ENCODE measurements at regions not wholly inside any gene's neighbourhood (a gene's known extent, or its start where the extent isn't known, plus 50 kb on each side); places are given as distances from the start of the nearest gene placed in this dataset.
"Not testable (repeated sequence)": the region's sequence is repeated elsewhere in the genome, so short reads cannot be mapped to it uniquely, and the experiment has no call there.

- DNase-seq = no peak
- no peak for TF ChIP-seq POLR2A (IDR thresholded peaks at IDR 0.05; ENCODE audit: low read length)
Observed at GRCh38 chr5:145464171-145464570, 371.0 kb downstream of the PRELID2 start.

- no peak for DNase-seq
- no peak for TF ChIP-seq POLR2A (IDR thresholded peaks at IDR 0.05; ENCODE audit: low read length)
- no peak for TF ChIP-seq GATA1 (IDR thresholded peaks at IDR 0.05; ENCODE audit: low read depth, low read length)
Observed at GRCh38 chr5:145463634-145464033, 371.5 kb downstream of the PRELID2 start.

- no peak for DNase-seq
- TF ChIP-seq GATA1 (IDR thresholded peaks at IDR 0.05; ENCODE audit: low read depth, low read length) (no peak), POLR2A (IDR thresholded peaks at IDR 0.05; ENCODE audit: low read length) (no peak)
Observed at GRCh38 chr5:145462525-145462924, 372.6 kb downstream of the PRELID2 start.

- TF ChIP-seq GATA1 (IDR thresholded peaks at IDR 0.05; ENCODE audit: low read depth, low read length) = no peak
- TF ChIP-seq POLR2A (IDR thresholded peaks at IDR 0.05; ENCODE audit: low read length) = no peak
Observed at GRCh38 chr5:145450286-145450885, 384.8 kb downstream of the PRELID2 start.

GRCh38 chr5:145449794-145450193 is 385.3 kb downstream of the PRELID2 start:
- no peak for DNase-seq
- no peak for TF ChIP-seq POLR2A (IDR thresholded peaks at IDR 0.05; ENCODE audit: low read length)
- TF ChIP-seq GATA1 (IDR thresholded peaks at IDR 0.05; ENCODE audit: low read depth, low read length) = no peak

More at GRCh38 chr5:145450286-145450885, 384.8 kb downstream of the PRELID2 start:
- DNase-seq = no peak

- not testable (repeated sequence) for DNase-seq
Observed at GRCh38 chr5:145446875-145447274, 388.3 kb downstream of the PRELID2 start.

- TF ChIP-seq GATA1 (IDR thresholded peaks at IDR 0.05; ENCODE audit: low read depth, low read length) (no peak), POLR2A (IDR thresholded peaks at IDR 0.05; ENCODE audit: low read length) (no peak)
- DNase-seq = no peak
Observed at GRCh38 chr5:145446412-145446811, 388.7 kb downstream of the PRELID2 start.

GRCh38 chr5:145445027-145445426 is 390.1 kb downstream of the PRELID2 start:
- TF ChIP-seq GATA1 (IDR thresholded peaks at IDR 0.05; ENCODE audit: low read depth, low read length) (no peak), POLR2A (IDR thresholded peaks at IDR 0.05; ENCODE audit: low read length) (no peak)
- no peak for DNase-seq

- no peak for TF ChIP-seq POLR2A (IDR thresholded peaks at IDR 0.05; ENCODE audit: low read length)
- no peak for TF ChIP-seq GATA1 (IDR thresholded peaks at IDR 0.05; ENCODE audit: low read depth, low read length)
- no peak for DNase-seq
Observed at GRCh38 chr5:145443964-145444363, 391.2 kb downstream of the PRELID2 start.

GRCh38 chr5:145443366-145443765 is 391.8 kb downstream of the PRELID2 start:
- DNase-seq = no peak
- TF ChIP-seq GATA1 (IDR thresholded peaks at IDR 0.05; ENCODE audit: low read depth, low read length) = no peak

- not testable (repeated sequence) for DNase-seq
Observed at GRCh38 chr5:145442661-145443060, 392.5 kb downstream of the PRELID2 start.

GRCh38 chr5:145441228-145441627 is 393.9 kb downstream of the PRELID2 start:
- DNase-seq = no peak
- TF ChIP-seq POLR2A (IDR thresholded peaks at IDR 0.05; ENCODE audit: low read length) (no peak), GATA1 (IDR thresholded peaks at IDR 0.05; ENCODE audit: low read depth, low read length) (no peak)

- no peak for DNase-seq
- no peak for TF ChIP-seq GATA1 (IDR thresholded peaks at IDR 0.05; ENCODE audit: low read depth, low read length)
- TF ChIP-seq POLR2A (IDR thresholded peaks at IDR 0.05; ENCODE audit: low read length) = no peak
Observed at GRCh38 chr5:145437627-145438026, 397.5 kb downstream of the PRELID2 start.

- TF ChIP-seq POLR2A (IDR thresholded peaks at IDR 0.05; ENCODE audit: low read length) = no peak
- TF ChIP-seq GATA1 (IDR thresholded peaks at IDR 0.05; ENCODE audit: low read depth, low read length) = no peak
- no peak for DNase-seq
Observed at GRCh38 chr5:145433077-145433476, 402.1 kb downstream of the PRELID2 start.

GRCh38 chr5:145429170-145429569 is 406.0 kb downstream of the PRELID2 start:
- DNase-seq = no peak
- TF ChIP-seq GATA1 (IDR thresholded peaks at IDR 0.05; ENCODE audit: low read depth, low read length) = no peak
- no peak for TF ChIP-seq POLR2A (IDR thresholded peaks at IDR 0.05; ENCODE audit: low read length)

GRCh38 chr5:145408048-145408341 is 427.1 kb downstream of the PRELID2 start:
- TF ChIP-seq GATA1 (IDR thresholded peaks at IDR 0.05; ENCODE audit: low read depth, low read length) (no peak), POLR2A (IDR thresholded peaks at IDR 0.05; ENCODE audit: low read length) (no peak)
- DNase-seq = no peak
